T-cell (primary cell): ENCODE measurements at regions not wholly inside any gene's neighbourhood (a gene's known extent, or its start where the extent isn't known, plus 50 kb on each side); places are given as distances from the start of the nearest gene placed in this dataset.

Experiments used
- ATAC-seq, 4 experiments: fragments of 200-7000 bp in 3 of 4; fragments of 150-1000 bp in 1 of 4; cut with Tn5 transposase; replicated peaks in 1 of 4; 1 replicate in 3 of 4; 2 replicates in 1 of 4; pipeline ENCODE4 v1.10.0; 2021; ENCODE audit warnings: moderate library complexity in 3 of 4, mild to moderate bottlenecking in 2 of 4, moderate number of reproducible peaks in 1 of 4
- CTCF ChIA-PET, 2 donors: fragments of 300-600 bp; sonication (Branson Sonifier 250); formaldehyde crosslinking; loops; one replicate each; lab custom pipeline; 2022; ENCODE audit warnings: antibody characterized with exemption in 2 of 2; lab: Charles Lee
- POLR2A ChIA-PET, 2 donors: fragments of 300-600 bp; sonication (Branson Sonifier 250); formaldehyde crosslinking; loops; one replicate each; lab custom pipeline; 2022; ENCODE audit warnings: antibody characterized with exemption in 2 of 2; lab: Charles Lee
- DNase-seq, 35 experiments: peaks; one replicate each; pipeline versions ENCODE4 v3.0.0 to v3.0.0-alpha.2; 2013 to 2023
- H3K27ac ChIP-seq: one replicate; pipeline ENCODE4 v1.5.1; 2013; ENCODE audit warnings: low read length
- H3K27me3 ChIP-seq, 2 experiments: replicated peaks in 1 of 2; 1 replicate in 1 of 2; 2 replicates in 1 of 2; pipeline versions ENCODE4 v1.6.1 to v1.7.0; 2013; ENCODE audit warnings: low read length in 1 of 2, mixed read lengths in 1 of 2; ENCODE audit not compliant: control insufficient read depth in 2 of 2, insufficient read depth in 2 of 2; ENCODE audit errors: extremely low read depth in 1 of 2
- H3K36me3 ChIP-seq, 2 donors: 1 replicate in 1 of 2; 2 replicates in 1 of 2; pipeline versions ENCODE4 v1.6.1 to v1.7.0; 2013; ENCODE audit warnings: low read length in 1 of 2; ENCODE audit not compliant: control insufficient read depth in 2 of 2, insufficient read depth in 1 of 2; ENCODE audit errors: extremely low read depth in 1 of 2
- H3K4me1 ChIP-seq, 2 experiments: 1 replicate in 1 of 2; 2 replicates in 1 of 2; pipeline versions ENCODE4 v1.6.1 to v1.7.0; 2013; ENCODE audit warnings: low read length in 2 of 2, mixed read lengths in 1 of 2; ENCODE audit not compliant: insufficient read depth in 2 of 2, control insufficient read depth in 1 of 2; ENCODE audit errors: extremely low read depth in 1 of 2
- H3K4me3 ChIP-seq, 2 donors: 1 replicate in 1 of 2; 2 replicates in 1 of 2; pipeline versions ENCODE4 v1.5.1 to v1.7.0; 2013; ENCODE audit warnings: mild to moderate bottlenecking in 2 of 2, low read length in 1 of 2, moderate library complexity in 1 of 2; ENCODE audit not compliant: control insufficient read depth in 1 of 2; ENCODE audit errors: extremely low read depth in 1 of 2
- H3K9me3 ChIP-seq: 2 replicates; pipeline ENCODE4 v1.7.0; 2013
- H3K27ac Mint-ChIP-seq, 2 donors: one replicate each; pipeline ENCODE4 v1.8.0; 2020 to 2021; ENCODE audit warnings: mild to moderate bottlenecking in 2 of 2, mixed read lengths in 2 of 2
- H3K27me3 Mint-ChIP-seq, 2 donors: one replicate each; pipeline ENCODE4 v1.8.0; 2021 to 2022; ENCODE audit warnings: mixed read lengths in 2 of 2
- H3K36me3 Mint-ChIP-seq: one replicate; pipeline ENCODE4 v1.8.0; 2021; ENCODE audit warnings: mixed read lengths
- H3K4me1 Mint-ChIP-seq, 3 donors: one replicate each; pipeline ENCODE4 v1.8.0; 2020 to 2022; ENCODE audit warnings: mixed read lengths in 3 of 3, mild to moderate bottlenecking in 1 of 3
- H3K4me3 Mint-ChIP-seq, 3 donors: one replicate each; pipeline ENCODE4 v1.8.0; 2020 to 2022; ENCODE audit warnings: mild to moderate bottlenecking in 3 of 3, mixed read lengths in 3 of 3, moderate library complexity in 3 of 3
- H3K9me3 Mint-ChIP-seq, 3 donors: one replicate each; pipeline ENCODE4 v1.8.0; 2020 to 2022; ENCODE audit warnings: mixed read lengths in 3 of 3
- WGBS: methylation state at CpG from one replicate; pipeline ENCODE4 v1.1.5; 2013; ENCODE audit warnings: missing lambda C conversion rate; ENCODE audit not compliant: insufficient coverage; 5-methylcytosine and 5-hydroxymethylcytosine counted together

DNA sequence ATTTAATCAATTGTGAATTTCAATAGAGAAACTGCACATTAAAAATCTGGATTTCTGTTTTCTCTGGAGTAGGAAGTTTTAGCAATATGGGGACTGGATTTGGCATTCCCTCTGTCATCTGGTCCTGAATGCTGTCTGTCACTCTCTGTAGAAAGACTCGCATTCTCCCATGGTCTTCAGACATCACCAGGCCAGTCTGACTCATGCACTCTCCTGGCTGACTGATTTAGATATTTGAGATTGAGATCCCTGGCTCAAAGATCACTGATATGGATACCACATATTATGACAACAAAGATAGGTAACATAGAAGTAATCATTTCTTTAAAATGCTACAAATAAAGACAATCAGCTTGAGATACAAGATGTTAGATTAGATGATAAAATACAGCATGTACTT is 524.5 kb downstream of the GALC start:
- DNase-seq (no peak), ATAC-seq (no peak)
- CTCF ChIA-PET = no interaction called here
- H3K9me3 ChIP-seq = no peaks in the 10 kb centered on the region
- H3K27ac ChIP-seq = no peak overlapping the region
- no peaks in the 10 kb centered on the region for H3K36me3 ChIP-seq
- no peaks in the 10 kb centered on the region for H3K4me1 ChIP-seq
- H3K4me3 ChIP-seq = no peak overlapping the region
- Mint-ChIP-seq H3K4me1 (no peaks in the 10 kb centered on the region), H3K36me3 (no peaks in the 10 kb centered on the region), H3K27ac (no peak overlapping the region), H3K9me3 (peaks cover 10 to 12% (median 12%) of the 10 kb centered on the region in 3 donors), H3K27me3 (no peaks in the 10 kb centered on the region), H3K4me3 (no peak overlapping the region)
- POLR2A ChIA-PET = no interaction called here
- WGBS = no CpG with 5 or more reads among the region's 1 CpG
- H3K27me3 ChIP-seq = no peaks in the 10 kb centered on the region

DNA sequence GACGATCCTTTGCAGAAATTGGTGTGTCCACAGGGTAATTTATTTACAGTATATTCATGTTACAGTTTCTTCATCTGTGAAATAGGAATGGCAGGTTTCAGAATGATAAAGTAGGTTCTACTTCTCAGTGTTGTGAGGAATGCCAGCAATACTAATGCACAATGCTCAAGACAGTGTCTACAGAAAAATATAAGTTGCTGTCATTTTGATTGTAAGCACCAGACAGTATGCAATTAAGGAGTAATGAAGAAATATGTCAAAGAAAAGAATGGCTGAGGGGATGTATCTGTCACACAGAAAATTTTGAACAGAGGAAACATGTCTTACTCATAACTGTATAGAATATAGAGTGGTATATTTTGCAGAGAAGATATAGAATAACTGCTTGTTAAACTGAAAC is 525.4 kb downstream of the GALC start:
- Mint-ChIP-seq H3K27ac (no peak overlapping the region), H3K4me3 (no peak overlapping the region), H3K4me1 (no peaks in the 10 kb centered on the region), H3K36me3 (no peaks in the 10 kb centered on the region), H3K9me3 (peaks cover 12 to 14% (median 12%) of the 10 kb centered on the region in 3 donors), H3K27me3 (no peaks in the 10 kb centered on the region)
- H3K27ac ChIP-seq = no peak overlapping the region
- H3K27me3 ChIP-seq = no peaks in the 10 kb centered on the region
- H3K4me3 ChIP-seq = no peak overlapping the region
- no peaks in the 10 kb centered on the region for H3K9me3 ChIP-seq
- no CpG with 5 or more reads among the region's 1 CpG for WGBS
- CTCF ChIA-PET = no interaction called here
- no peaks in the 10 kb centered on the region for H3K36me3 ChIP-seq
- no peaks in the 10 kb centered on the region for H3K4me1 ChIP-seq
- POLR2A ChIA-PET = no interaction called here
- ATAC-seq = no peak
- no peak for DNase-seq

DNA sequence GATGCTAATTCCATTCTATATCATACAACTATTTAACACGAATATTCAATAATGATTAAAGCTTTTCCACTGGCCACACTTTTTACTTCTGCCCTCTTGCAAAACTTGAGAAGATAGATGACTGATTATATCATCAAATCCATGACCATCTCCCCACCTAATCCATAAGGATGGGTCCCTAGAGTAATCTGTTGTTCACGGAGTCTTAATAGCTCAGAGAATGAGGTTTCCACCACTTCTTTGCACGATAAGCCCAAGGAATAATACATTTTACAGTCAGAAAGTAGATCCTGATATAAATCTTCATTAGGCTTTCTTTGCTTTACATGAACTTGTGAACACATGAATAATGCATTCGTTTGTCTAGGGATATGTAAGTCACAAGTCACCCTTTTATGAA is 527.2 kb downstream of the GALC start:
- peaks cover 6 to 14% (median 13%) of the 10 kb centered on the region in 3 donors for H3K9me3 Mint-ChIP-seq
- H3K27ac Mint-ChIP-seq = no peak overlapping the region
- no peaks in the 10 kb centered on the region for H3K4me1 Mint-ChIP-seq
- ATAC-seq (no peak), DNase-seq (no peak)
- ChIA-PET CTCF (no interaction called here), POLR2A (no interaction called here)
- no peaks in the 10 kb centered on the region for H3K9me3 ChIP-seq
- no peaks in the 10 kb centered on the region for H3K36me3 Mint-ChIP-seq
- H3K27ac ChIP-seq = no peak overlapping the region
- no peaks in the 10 kb centered on the region for H3K4me1 ChIP-seq
- no CpG with 5 or more reads among the region's 4 CpGs for WGBS
- H3K27me3 Mint-ChIP-seq = no peaks in the 10 kb centered on the region
- H3K4me3 Mint-ChIP-seq = no peak overlapping the region
- no peaks in the 10 kb centered on the region for H3K36me3 ChIP-seq
- no peak overlapping the region for H3K4me3 ChIP-seq
- no peaks in the 10 kb centered on the region for H3K27me3 ChIP-seq

DNA sequence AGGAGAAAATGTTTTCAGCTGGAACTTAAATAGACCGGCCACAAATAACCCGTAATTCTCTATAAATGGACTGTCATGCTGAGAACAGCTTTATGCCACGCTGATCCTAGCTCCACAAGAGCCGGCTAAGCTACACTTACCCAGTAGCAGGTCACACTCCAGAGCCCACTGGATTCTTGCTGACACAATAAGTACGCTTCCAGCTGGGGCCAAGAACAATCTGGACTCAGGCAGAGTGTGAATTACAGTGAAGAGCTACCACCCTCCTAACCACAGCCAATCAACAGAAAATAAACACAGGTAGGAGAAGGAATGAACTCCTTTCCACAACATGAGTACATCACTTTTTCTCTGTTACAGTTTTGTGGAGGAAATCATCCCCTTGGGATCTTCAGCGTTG is 531.3 kb downstream of the GALC start:
- CTCF ChIA-PET = no interaction called here
- POLR2A ChIA-PET = no interaction called here
- no peak overlapping the region for H3K4me3 Mint-ChIP-seq
- H3K4me3 ChIP-seq = no peak overlapping the region
- no peaks in the 10 kb centered on the region for H3K4me1 ChIP-seq
- no peaks in the 10 kb centered on the region for H3K9me3 ChIP-seq
- peaks cover 0 to 2% (median 0%) of the 10 kb centered on the region in 3 donors for H3K4me1 Mint-ChIP-seq
- no peaks in the 10 kb centered on the region for H3K36me3 Mint-ChIP-seq
- H3K27ac Mint-ChIP-seq = no peak overlapping the region
- WGBS = 93% methylated on average over 3 of the region's 6 CpGs
- H3K27me3 Mint-ChIP-seq = no peaks in the 10 kb centered on the region
- H3K9me3 Mint-ChIP-seq = peaks cover 2 to 13% (median 10%) of the 10 kb centered on the region in 3 donors
- no peak for DNase-seq
- no peaks in the 10 kb centered on the region for H3K27me3 ChIP-seq
- H3K27ac ChIP-seq = no peak overlapping the region
- no peaks in the 10 kb centered on the region for H3K36me3 ChIP-seq
- ATAC-seq = no peak

DNA sequence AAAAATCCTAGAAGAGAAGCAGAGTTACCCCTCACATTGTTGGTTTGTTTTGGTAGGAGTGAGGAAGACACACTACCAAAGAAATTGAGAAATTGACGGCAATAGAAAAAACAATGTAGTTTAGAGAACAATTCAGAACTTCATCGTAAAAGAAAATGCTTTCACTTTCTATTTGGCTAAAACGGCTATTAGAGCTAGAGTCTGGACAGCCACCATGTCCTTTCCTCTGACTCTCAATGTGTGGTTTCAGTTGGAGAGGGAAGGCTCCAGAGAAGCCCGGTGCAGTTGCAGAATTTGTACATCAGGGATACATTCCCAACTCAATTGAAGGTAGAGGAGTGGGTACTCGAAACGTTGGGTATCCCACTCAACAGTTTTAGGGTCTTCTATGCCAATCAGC is 535.3 kb downstream of the GALC start:
- Mint-ChIP-seq H3K27me3 (no peaks in the 10 kb centered on the region), H3K9me3 (peaks cover 5 to 13% (median 10%) of the 10 kb centered on the region in 3 donors), H3K4me3 (no peak overlapping the region), H3K4me1 (peaks cover 0 to 2% (median 0%) of the 10 kb centered on the region in 3 donors), H3K27ac (no peak overlapping the region), H3K36me3 (no peaks in the 10 kb centered on the region)
- Histone ChIP-seq H3K27me3 (no peaks in the 10 kb centered on the region), H3K27ac (no peak overlapping the region), H3K4me1 (no peaks in the 10 kb centered on the region), H3K4me3 (no peak overlapping the region), H3K9me3 (no peaks in the 10 kb centered on the region), H3K36me3 (no peaks in the 10 kb centered on the region)
- POLR2A ChIA-PET = no interaction called here
- no peak for ATAC-seq
- CTCF ChIA-PET = no interaction called here
- WGBS = no CpG with 5 or more reads among the region's 6 CpGs
- no peak for DNase-seq

DNA sequence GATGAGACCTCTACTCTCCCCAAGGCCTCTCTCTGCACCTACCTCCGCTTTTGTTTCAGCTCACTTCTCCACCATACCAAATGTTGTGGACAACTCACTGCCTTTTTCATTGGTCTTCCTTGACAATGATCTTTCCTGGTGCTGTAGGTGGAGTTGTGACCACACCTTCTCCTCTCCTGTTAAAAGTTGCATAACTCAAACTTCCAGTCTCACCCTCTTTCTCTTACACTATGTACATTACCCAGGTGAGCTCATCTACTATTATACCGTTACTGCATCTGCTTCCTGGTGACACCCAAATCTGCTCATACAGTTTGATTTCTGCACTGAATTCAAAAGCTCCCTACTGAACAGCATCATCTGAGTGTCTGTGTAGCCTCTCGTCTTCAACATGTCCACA is 542.8 kb downstream of the GALC start:
- WGBS = 71% methylated on average over 3 of the region's 3 CpGs
- H3K9me3 Mint-ChIP-seq = peaks cover 5% of the 10 kb centered on the region in 3 donors

DNA sequence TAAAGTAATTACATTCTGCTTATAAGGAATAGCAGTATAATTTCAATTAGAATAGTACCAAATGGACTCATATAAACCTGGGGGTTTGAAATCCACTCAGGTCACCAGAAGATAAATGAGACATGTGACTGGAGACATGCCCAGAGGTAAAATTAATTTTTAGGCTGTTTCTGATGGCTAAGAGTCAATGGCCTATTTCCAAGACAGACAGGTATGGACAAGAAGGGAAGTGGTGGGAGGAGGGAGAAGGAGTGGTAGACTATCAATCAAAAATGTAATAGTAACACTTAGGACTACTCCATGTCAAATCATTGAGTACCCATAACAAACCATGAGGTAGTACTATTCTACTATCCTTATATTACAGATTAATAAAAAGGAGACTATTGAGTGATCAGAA is 544.0 kb downstream of the GALC start:
- no peak overlapping the region for H3K4me3 ChIP-seq
- H3K4me3 Mint-ChIP-seq = no peak overlapping the region
- POLR2A ChIA-PET = no interaction called here

More for the DNA sequence above, 542.8 kb downstream of the GALC start:
- H3K27ac ChIP-seq = no peak overlapping the region
- H3K27me3 ChIP-seq = no peaks in the 10 kb centered on the region
- Mint-ChIP-seq H3K4me1 (no peaks in the 10 kb centered on the region), H3K4me3 (no peak overlapping the region), H3K27me3 (no peaks in the 10 kb centered on the region), H3K36me3 (no peaks in the 10 kb centered on the region), H3K27ac (no peak overlapping the region)
- CTCF ChIA-PET = no interaction called here
- ATAC-seq = no peak
- POLR2A ChIA-PET = no interaction called here
- no peak overlapping the region for H3K4me3 ChIP-seq
- no peaks in the 10 kb centered on the region for H3K36me3 ChIP-seq
- DNase-seq = no peak
- H3K4me1 ChIP-seq = no peaks in the 10 kb centered on the region
- no peaks in the 10 kb centered on the region for H3K9me3 ChIP-seq

More for the DNA sequence above, 544.0 kb downstream of the GALC start:
- Histone ChIP-seq H3K9me3 (no peaks in the 10 kb centered on the region), H3K27ac (no peak overlapping the region), H3K4me1 (no peaks in the 10 kb centered on the region), H3K27me3 (no peaks in the 10 kb centered on the region), H3K36me3 (no peaks in the 10 kb centered on the region)
- no peaks in the 10 kb centered on the region for H3K4me1 Mint-ChIP-seq
- H3K9me3 Mint-ChIP-seq = peaks cover 3 to 5% (median 5%) of the 10 kb centered on the region in 3 donors
- H3K36me3 Mint-ChIP-seq = no peaks in the 10 kb centered on the region
- CTCF ChIA-PET = no interaction called here
- DNase-seq = no peak
- H3K27ac Mint-ChIP-seq = no peak overlapping the region
- H3K27me3 Mint-ChIP-seq = no peaks in the 10 kb centered on the region
- ATAC-seq = no peak
